Vagina (tissue), 2 donors: ENCODE measurements at regions not wholly inside any gene's neighbourhood (a gene's known extent, or its start where the extent isn't known, plus 50 kb on each side); places are given as distances from the start of the nearest gene placed in this dataset.

Experiments
- CTCF ChIP-seq, 3 experiments: fragments of 450-650 bp in 2 of 3; fragments of 200-600 bp in 1 of 3; sonication (generic) in 1 of 3; IDR thresholded peaks; one replicate each; pipeline ENCODE4 v1.5.1; 2017 to 2019; ENCODE audit warnings: antibody characterized with exemption in 3 of 3, mild to moderate bottlenecking in 2 of 3, moderate library complexity in 2 of 3
- POLR2A ChIP-seq, 2 donors: fragments of 450-650 bp; IDR thresholded peaks; one replicate each; pipeline ENCODE4 v1.6.1; 2017; ENCODE audit warnings: antibody characterized with exemption in 2 of 2, mild to moderate bottlenecking in 2 of 2, moderate library complexity in 2 of 2

DNA sequence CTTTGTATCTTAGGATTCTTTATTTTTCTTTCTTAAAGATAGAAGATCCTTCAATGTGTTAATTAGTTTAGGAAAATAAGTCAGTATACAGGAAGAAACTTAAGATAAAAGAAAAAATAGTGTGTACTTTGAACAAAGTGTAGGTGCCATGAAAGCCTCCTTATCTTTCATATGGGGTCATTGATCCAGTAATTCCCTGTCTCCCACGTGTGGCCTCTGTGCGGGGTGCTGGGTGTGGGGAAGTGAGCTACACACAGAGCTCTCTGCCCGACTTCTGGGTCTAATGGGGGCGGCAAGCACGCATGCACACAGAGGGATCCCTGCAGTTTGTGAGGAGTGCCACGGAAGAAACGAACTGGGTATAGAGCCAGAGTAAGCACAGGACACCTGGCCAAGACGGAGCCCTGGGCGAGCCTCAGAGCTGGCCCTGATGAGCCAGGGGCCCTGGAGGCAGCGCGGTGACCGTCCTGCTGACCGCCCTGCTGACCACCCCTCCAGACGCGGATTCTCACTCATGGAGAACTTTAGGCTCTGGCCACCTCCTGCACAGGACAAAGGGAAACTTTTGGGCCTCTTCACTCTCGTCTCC, 253.5 kb downstream of the ACKR3 start:
- TF ChIP-seq CTCF (IDR thresholded peaks at IDR 0.05), result no peak
- no peak for TF ChIP-seq POLR2A (IDR thresholded peaks at IDR 0.05)
